Hepatocyte (in vitro differentiated cells): ENCODE measurements at regions not wholly inside any gene's neighbourhood (a gene's known extent, or its start where the extent isn't known, plus 50 kb on each side); places are given as distances from the start of the nearest gene placed in this dataset.

Source experiments
- CTCF ChIP-seq: fragments of 200-600 bp; sonication (generic); IDR thresholded peaks from 2 replicates; pipeline ENCODE4 v1.5.1; 2016; ENCODE audit warnings: antibody characterized with exemption, mild to moderate bottlenecking; ENCODE audit not compliant: poor library complexity
- EZH2 ChIP-seq: fragments of 200-600 bp; sonication (generic); IDR thresholded peaks from 2 replicates; pipeline ENCODE4 v1.6.1; 2016; ENCODE audit warnings: antibody characterized with exemption, mild to moderate bottlenecking, borderline replicate concordance

DNA sequence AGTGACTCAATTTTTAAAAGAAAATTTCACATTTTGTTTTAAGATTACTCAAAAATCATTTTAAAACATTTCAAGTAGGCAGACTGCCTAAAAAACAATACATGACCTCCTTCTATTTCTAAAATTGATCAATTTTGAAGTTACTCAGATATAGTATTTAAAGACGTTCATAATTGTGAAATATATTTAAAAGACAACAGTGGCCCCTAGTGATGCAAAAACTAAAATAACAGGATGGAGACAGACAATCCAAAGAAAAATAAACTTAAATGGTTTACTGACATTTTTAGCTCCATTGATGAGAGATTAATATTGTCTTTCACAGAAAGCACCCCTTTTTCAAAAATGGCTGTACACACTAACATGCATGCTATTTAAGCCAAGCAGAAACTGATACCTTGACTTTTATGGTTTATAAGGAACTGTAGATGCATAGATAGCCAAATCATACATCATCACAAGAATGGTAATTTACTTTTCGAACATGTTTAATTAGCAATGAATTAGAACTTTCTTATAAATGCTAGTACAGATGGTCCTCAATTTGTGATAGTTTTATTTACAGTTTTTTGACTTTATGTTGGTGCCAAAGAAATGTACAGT is 69.8 kb upstream of the FAT4 start:
- TF ChIP-seq EZH2, result no peak
- peak; percentile 63 for TF ChIP-seq CTCF
